SK-N-SH (cell line): ENCODE measurements at regions not wholly inside any gene's neighbourhood (a gene's known extent, or its start where the extent isn't known, plus 50 kb on each side); places are given as distances from the start of the nearest gene placed in this dataset.

Experiments
- CTCF ChIA-PET: fragments of 300-600, 350-600 bp; formaldehyde crosslinking; extraction: SDS; loops from one replicate; lab custom pipeline; 2021; lab: Yijun Ruan, JAX
- POLR2A ChIA-PET: fragments of 350-600 bp; sonication (Branson Sonifier 250); formaldehyde crosslinking; extraction: SDS; loops from one replicate; lab custom pipeline; 2020; ENCODE audit warnings: antibody characterized with exemption, inconsistent platforms; lab: Yijun Ruan, JAX
- DNase-seq: peaks from one replicate; pipeline ENCODE4 v3.0.0; 2012
- H2AFZ ChIP-seq: fragments of 200-600 bp; sonication (generic); 2 replicates; pipeline ENCODE4 v1.8.1; 2016; ENCODE audit warnings: antibody characterized with exemption, mild to moderate bottlenecking, low read depth
- H3F3A ChIP-seq: fragments of 200-600 bp; sonication (generic); replicated peaks from 2 replicates; pipeline ENCODE3; 2016; ENCODE audit warnings: antibody characterized with exemption, mild to moderate bottlenecking; ENCODE audit not compliant: insufficient read depth
- H3K27ac ChIP-seq, 2 experiments: fragments of 200-500 bp in 1 of 2; fragments of 200-600 bp in 1 of 2; sonication (Bioruptor generic) in 1 of 2; sonication (generic), shearing (Covaris generic) in 1 of 2; 2 replicates each; pipeline versions ENCODE4 v1.5.1 to v1.6.1; 2014 to 2016; ENCODE audit warnings: low read depth in 2 of 2, inconsistent platforms in 1 of 2, low read length in 1 of 2, mild to moderate bottlenecking in 1 of 2, mixed read lengths in 1 of 2
- H3K27me3 ChIP-seq: fragments of 200-600 bp; sonication (generic), shearing (Covaris generic); 2 replicates; pipeline ENCODE4 v1.6.1; 2016; ENCODE audit warnings: mixed run types; ENCODE audit not compliant: insufficient read depth
- H3K36me3 ChIP-seq, 2 experiments: fragments of 200-500 bp in 1 of 2; fragments of 200-600 bp in 1 of 2; sonication (Bioruptor generic) in 1 of 2; sonication (generic) in 1 of 2; replicated peaks in 1 of 2; 2 replicates each; pipeline versions ENCODE3 to v1.5.1; 2014 to 2016; ENCODE audit warnings: low read length in 1 of 2, mild to moderate bottlenecking in 1 of 2; ENCODE audit not compliant: insufficient read depth in 2 of 2, control insufficient read depth in 1 of 2
- H3K4me1 ChIP-seq, 2 experiments: fragments of 200-500 bp in 1 of 2; fragments of 200-600 bp in 1 of 2; sonication (Bioruptor generic) in 1 of 2; sonication (generic), shearing (Covaris generic) in 1 of 2; 2 replicates each; pipeline versions ENCODE4 v1.5.1 to v1.6.1; 2014 to 2016; ENCODE audit warnings: low read depth in 1 of 2, low read length in 1 of 2, mixed run types in 1 of 2; ENCODE audit not compliant: insufficient read depth in 2 of 2, control insufficient read depth in 1 of 2
- H3K4me2 ChIP-seq: fragments of 200-600 bp; sonication (generic), shearing (Covaris generic); 2 replicates; pipeline ENCODE4 v1.6.1; 2017; ENCODE audit warnings: mixed run types
- H3K4me3 ChIP-seq, 2 experiments: fragments of 200-500 bp in 1 of 2; fragments of 200-600 bp in 1 of 2; sonication (Bioruptor generic) in 1 of 2; sonication (generic), shearing (Covaris generic) in 1 of 2; 2 replicates each; pipeline versions ENCODE4 v1.5.1 to v1.8.1; 2014 to 2016; ENCODE audit warnings: low read depth in 2 of 2, inconsistent platforms in 1 of 2, low read length in 1 of 2, mild to moderate bottlenecking in 1 of 2, mixed read lengths in 1 of 2, moderate library complexity in 1 of 2
- H3K79me2 ChIP-seq: fragments of 200-600 bp; sonication (generic); 2 replicates; pipeline ENCODE4 v1.8.1; 2017; ENCODE audit warnings: mild to moderate bottlenecking; ENCODE audit not compliant: insufficient read depth
- H3K9ac ChIP-seq: fragments of 200-600 bp; sonication (generic); 2 replicates; pipeline ENCODE4 v1.6.1; 2017; ENCODE audit warnings: mixed run types
- H3K9me2 ChIP-seq: fragments of 200-600 bp; sonication (generic); 2 replicates; pipeline ENCODE4 v1.6.1; 2017; ENCODE audit warnings: mixed run types
- H3K9me3 ChIP-seq: fragments of 200-600 bp; sonication (generic); 2 replicates; pipeline ENCODE4 v1.6.1; 2017; ENCODE audit warnings: mixed run types, mild to moderate bottlenecking, moderate library complexity
- H4K20me1 ChIP-seq: fragments of 200-600 bp; sonication (generic); 2 replicates; pipeline ENCODE4 v1.6.1; 2017; ENCODE audit warnings: mild to moderate bottlenecking, mixed run types; ENCODE audit not compliant: insufficient read depth
- CHD2 ChIP-seq: fragments of 150-350 bp; IDR thresholded peaks from 2 replicates; pipeline ENCODE4 v1.6.1; 2018; ENCODE audit warnings: low read length; ENCODE audit not compliant: partially characterized antibody
- ELF1 ChIP-seq: IDR thresholded peaks from 2 replicates; pipeline ENCODE4 v1.4.0; 2012
- EZH2phosphoT487 ChIP-seq: fragments of 200-600 bp; sonication (generic); IDR thresholded peaks from 2 replicates; pipeline ENCODE4 v1.6.1; 2017; ENCODE audit warnings: low read depth, mixed run types, mild to moderate bottlenecking, antibody characterized with exemption, moderate library complexity, borderline replicate concordance
- FOSL2 ChIP-seq: IDR thresholded peaks from 2 replicates; pipeline ENCODE4 v1.4.0; 2012; ENCODE audit warnings: low read depth, mild to moderate bottlenecking, moderate library complexity, borderline replicate concordance
- FOXJ3 ChIP-seq: sonication (generic); formaldehyde crosslinking; IDR thresholded peaks from 2 replicates; pipeline ENCODE4 v1.5.1; 2020; ENCODE audit warnings: mild to moderate bottlenecking, missing genetic modification reagents
- FOXM1 ChIP-seq: IDR thresholded peaks from 2 replicates; pipeline ENCODE4 v1.4.0; 2012; ENCODE audit warnings: low read depth, mild to moderate bottlenecking
- GABPA ChIP-seq: IDR thresholded peaks from 2 replicates; pipeline ENCODE4 v1.4.0; 2012; ENCODE audit warnings: low read depth, mild to moderate bottlenecking
- GATA2 ChIP-seq: sonication (generic); formaldehyde crosslinking; IDR thresholded peaks from 2 replicates; pipeline ENCODE4 v1.5.0; 2020; ENCODE audit warnings: mild to moderate bottlenecking, missing genetic modification reagents
- MEF2A ChIP-seq: IDR thresholded peaks from 2 replicates; pipeline ENCODE4 v1.4.0; 2012; ENCODE audit warnings: low read depth, borderline replicate concordance
- MXI1 ChIP-seq: IDR thresholded peaks from 2 replicates; pipeline ENCODE4 v1.6.1; 2012; ENCODE audit warnings: mild to moderate bottlenecking, low read depth, low read length, improper control_type of control experiment
- NFIC ChIP-seq: IDR thresholded peaks from 2 replicates; pipeline ENCODE4 v1.4.0; 2012; ENCODE audit warnings: borderline replicate concordance
- NRF1 ChIP-seq: IDR thresholded peaks from 2 replicates; pipeline ENCODE4 v1.6.1; 2012; ENCODE audit warnings: low read depth, mild to moderate bottlenecking, low read length
- POLR2AphosphoS5 ChIP-seq: IDR thresholded peaks from 2 replicates; pipeline ENCODE4 v1.6.1; 2012; ENCODE audit warnings: low read depth, low read length
- RAD21 ChIP-seq: IDR thresholded peaks from 2 replicates; pipeline ENCODE4 v1.6.1; 2012; ENCODE audit warnings: mild to moderate bottlenecking, low read length
- RCOR1 ChIP-seq: fragments of 150-350 bp; IDR thresholded peaks from 2 replicates; pipeline ENCODE4 v1.6.1; 2017; ENCODE audit warnings: antibody characterized with exemption, low read length
- REST ChIP-seq: IDR thresholded peaks from 2 replicates; pipeline ENCODE4 v1.6.1; 2012; ENCODE audit warnings: mild to moderate bottlenecking, low read depth, low read length, moderate library complexity
- RXRA ChIP-seq: IDR thresholded peaks from 2 replicates; pipeline ENCODE4 v1.4.0; 2012; ENCODE audit warnings: low read depth, mild to moderate bottlenecking, borderline replicate concordance
- SIN3A ChIP-seq: IDR thresholded peaks from 2 replicates; pipeline ENCODE4 v1.6.1; 2012; ENCODE audit warnings: low read depth, mild to moderate bottlenecking, low read length, moderate library complexity, borderline replicate concordance
- SMC3 ChIP-seq: IDR thresholded peaks from 2 replicates; pipeline ENCODE4 v1.6.1; 2012; ENCODE audit warnings: low read depth, low read length, improper control_type of control experiment
- TAF1 ChIP-seq: IDR thresholded peaks from 2 replicates; pipeline ENCODE4 v1.6.1; 2012; ENCODE audit warnings: low read depth, mild to moderate bottlenecking, low read length, moderate library complexity, borderline replicate concordance
- TCF12 ChIP-seq: IDR thresholded peaks from 2 replicates; pipeline ENCODE4 v1.4.0; 2012
- TEAD4 ChIP-seq: IDR thresholded peaks from 2 replicates; pipeline ENCODE4 v1.4.0; 2012; ENCODE audit warnings: mild to moderate bottlenecking, borderline replicate concordance; ENCODE audit not compliant: insufficient read depth
- YY1 ChIP-seq: IDR thresholded peaks from 2 replicates; pipeline ENCODE4 v1.4.0; 2012; ENCODE audit warnings: low read depth, mild to moderate bottlenecking
- WGBS: methylation state at CpG from one replicate; pipeline ENCODE4 v1.1.6; 2017; ENCODE audit warnings: low lambda C conversion rate; 5-methylcytosine and 5-hydroxymethylcytosine counted together
- TF ChIP-seq, protein P1 (sequence below): fragments of 150-350 bp; IDR thresholded peaks from 2 replicates; pipeline ENCODE4 v1.6.1; 2016; ENCODE audit warnings: mild to moderate bottlenecking, low read depth, low read length
- TF ChIP-seq, protein P2 (sequence below): IDR thresholded peaks from 2 replicates; pipeline ENCODE4 v1.4.0; 2012; ENCODE audit warnings: low read depth

DNA sequence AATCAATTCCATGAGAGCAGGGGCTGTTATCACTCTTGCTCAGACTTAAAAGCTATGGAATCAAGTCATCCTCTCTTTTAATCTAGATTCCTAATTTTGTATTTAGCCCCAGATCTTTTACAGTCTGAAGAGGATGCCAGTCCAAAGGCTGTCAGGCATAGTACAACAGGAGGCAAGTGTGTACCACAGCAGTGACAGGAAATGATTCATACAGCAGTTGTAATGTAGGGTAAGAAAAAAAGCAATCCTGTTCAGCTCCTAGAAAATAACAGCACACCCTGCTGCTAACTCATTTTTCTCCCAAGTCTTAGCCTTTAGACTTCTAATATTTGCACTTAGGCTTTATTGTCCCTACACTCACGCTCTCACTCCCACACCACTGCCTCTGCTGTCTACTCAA, 127.8 kb upstream of the SYT4 start:
- no peak overlapping the region for H3K4me3 ChIP-seq
- H3K9me3 ChIP-seq, result no peaks in the 10 kb centered on the region
- no peak overlapping the region for H3K4me2 ChIP-seq
- H3K4me1 ChIP-seq, result no peaks in the 10 kb centered on the region
- POLR2A ChIA-PET, result no interaction called here
- H3K27me3 ChIP-seq, result no peaks in the 10 kb centered on the region
- H2AFZ ChIP-seq, result no peak overlapping the region
- H3K79me2 ChIP-seq, result no peaks in the 10 kb centered on the region
- H3K36me3 ChIP-seq, result no peaks in the 10 kb centered on the region
- DNase-seq, result no peak
- 48% methylated on average over 1 of the region's 1 CpG for WGBS
- no peak overlapping the region for H3K9ac ChIP-seq
- H3F3A ChIP-seq, result no peaks in the 10 kb centered on the region
- no peak overlapping the region for H3K27ac ChIP-seq
- CTCF ChIA-PET, result interaction anchor here (1.2 to 1.6 kb wide), 5 partner anchors 9 to 1106 kb away, joined by 3 to 5 read pairs (median 4); no protein-coding TSS in a partner anchor
- H3K9me2 ChIP-seq, result no peaks in the 10 kb centered on the region
- no peak for TF ChIP-seq CHD2
- no peak for TF ChIP-seq MEF2A
- no peak for TF ChIP-seq SMC3
- TF ChIP-seq, protein P1, sequence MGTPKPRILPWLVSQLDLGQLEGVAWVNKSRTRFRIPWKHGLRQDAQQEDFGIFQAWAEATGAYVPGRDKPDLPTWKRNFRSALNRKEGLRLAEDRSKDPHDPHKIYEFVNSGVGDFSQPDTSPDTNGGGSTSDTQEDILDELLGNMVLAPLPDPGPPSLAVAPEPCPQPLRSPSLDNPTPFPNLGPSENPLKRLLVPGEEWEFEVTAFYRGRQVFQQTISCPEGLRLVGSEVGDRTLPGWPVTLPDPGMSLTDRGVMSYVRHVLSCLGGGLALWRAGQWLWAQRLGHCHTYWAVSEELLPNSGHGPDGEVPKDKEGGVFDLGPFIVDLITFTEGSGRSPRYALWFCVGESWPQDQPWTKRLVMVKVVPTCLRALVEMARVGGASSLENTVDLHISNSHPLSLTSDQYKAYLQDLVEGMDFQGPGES, result no peak
- TF ChIP-seq TEAD4, result no peak
- no peak for TF ChIP-seq POLR2AphosphoS5
- no peak for TF ChIP-seq FOXJ3 (CRISPR knock-in tag)
- no peak for TF ChIP-seq TCF12
- TF ChIP-seq EZH2phosphoT487, result no peak
- TF ChIP-seq RXRA, result no peak
- no peak for TF ChIP-seq NRF1
- TF ChIP-seq GABPA, result no peak
- TF ChIP-seq FOSL2, result no peak
- TF ChIP-seq, protein P2, sequence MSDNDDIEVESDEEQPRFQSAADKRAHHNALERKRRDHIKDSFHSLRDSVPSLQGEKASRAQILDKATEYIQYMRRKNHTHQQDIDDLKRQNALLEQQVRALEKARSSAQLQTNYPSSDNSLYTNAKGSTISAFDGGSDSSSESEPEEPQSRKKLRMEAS, result no peak
- no peak for TF ChIP-seq YY1
- TF ChIP-seq RAD21, result no peak
- no peak for TF ChIP-seq ELF1
- TF ChIP-seq MXI1, result no peak
- no peak for TF ChIP-seq GATA2
- H4K20me1 ChIP-seq, result no peaks in the 10 kb centered on the region

DNA sequence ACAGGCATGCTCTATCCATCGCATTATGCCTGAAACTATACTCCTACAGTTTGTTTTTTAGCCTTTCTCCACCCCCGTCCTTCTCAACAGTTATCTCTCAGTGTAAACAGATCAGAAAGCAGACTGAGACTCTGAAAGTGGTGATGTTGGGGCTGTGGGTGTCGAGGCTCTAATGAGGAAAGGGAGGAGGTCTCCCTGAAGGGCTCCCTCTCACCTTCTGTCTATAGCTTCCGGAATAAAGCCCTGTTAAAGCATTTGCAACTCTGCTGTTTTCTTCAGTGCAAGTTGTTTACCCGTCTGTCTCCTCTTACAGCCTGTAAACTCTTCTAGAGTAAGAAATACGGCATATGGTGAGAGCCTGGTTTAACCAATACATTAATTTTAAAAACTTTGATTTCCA, 136.7 kb upstream of the SYT4 start:
- Histone ChIP-seq H3K79me2 (no peaks in the 10 kb centered on the region), H4K20me1 (no peaks in the 10 kb centered on the region), H3K4me3 (no peak overlapping the region), H3K4me1 (no peaks in the 10 kb centered on the region), H3K27ac (no peak overlapping the region), H3K9ac (no peak overlapping the region), H3F3A (no peaks in the 10 kb centered on the region), H3K9me2 (no peaks in the 10 kb centered on the region), H3K4me2 (no peak overlapping the region), H3K9me3 (no peaks in the 10 kb centered on the region), H3K36me3 (no peaks in the 10 kb centered on the region), H2AFZ (no peak overlapping the region), H3K27me3 (no peaks in the 10 kb centered on the region)
- ChIA-PET POLR2A (no interaction called here), CTCF (interaction anchor here (1.4 to 1.8 kb wide), 3 partner anchors 9 to 142 kb away, joined by 3 to 5 read pairs (median 4); no protein-coding TSS in a partner anchor)
- DNase-seq, result no peak
- 27% methylated on average over 6 of the region's 6 CpGs for WGBS
- no peak for TF ChIP-seq RCOR1
- TF ChIP-seq RXRA, result no peak
- no peak for TF ChIP-seq TEAD4
- no peak for TF ChIP-seq FOSL2
- TF ChIP-seq RAD21, result no peak
- TF ChIP-seq, protein P1, result no peak
- no peak for TF ChIP-seq REST
- TF ChIP-seq FOXM1, result no peak
- no peak for TF ChIP-seq TCF12
- no peak for TF ChIP-seq SIN3A
- no peak for TF ChIP-seq NFIC
- no peak for TF ChIP-seq MEF2A
- TF ChIP-seq TAF1, result no peak
